Breast epithelium (tissue), 3 donors: ENCODE measurements at regions not wholly inside any gene's neighbourhood (a gene's known extent, or its start where the extent isn't known, plus 50 kb on each side); places are given as distances from the start of the nearest gene placed in this dataset.

ENCODE experiments used
- POLR2AphosphoS5 ChIP-seq, 3 donors: sonication (generic); formaldehyde crosslinking; IDR thresholded peaks; one replicate each; pipeline ENCODE4 v1.6.1; 2017; ENCODE audit warnings: antibody characterized with exemption in 3 of 3
- TF ChIP-seq, protein P1 (sequence below), 3 donors: fragments of 450-650 bp; IDR thresholded peaks; one replicate each; pipeline ENCODE4 v1.5.1; 2016 to 2017; ENCODE audit warnings: antibody characterized with exemption in 3 of 3, mild to moderate bottlenecking in 3 of 3, moderate library complexity in 3 of 3

DNA sequence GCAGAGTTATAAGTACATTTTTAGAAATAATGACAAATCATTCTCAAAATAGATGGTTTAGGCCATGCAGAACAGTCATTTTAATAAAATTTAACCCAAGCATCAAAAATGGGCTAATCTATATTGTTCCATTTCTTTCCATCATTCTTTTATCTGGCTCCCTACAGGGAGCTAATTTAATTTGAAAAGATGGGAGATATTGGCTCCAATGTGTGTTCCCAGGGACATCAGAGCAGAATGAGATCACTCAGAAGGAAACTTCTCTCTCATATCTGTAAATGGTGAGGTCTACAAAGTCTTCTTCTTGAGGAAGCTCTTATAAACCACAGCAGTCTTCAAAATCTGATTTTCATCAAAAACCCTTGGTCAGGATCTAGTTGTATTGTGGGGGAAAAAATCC, 119.4 kb upstream of the RAB6C start:
- TF ChIP-seq, protein P1, sequence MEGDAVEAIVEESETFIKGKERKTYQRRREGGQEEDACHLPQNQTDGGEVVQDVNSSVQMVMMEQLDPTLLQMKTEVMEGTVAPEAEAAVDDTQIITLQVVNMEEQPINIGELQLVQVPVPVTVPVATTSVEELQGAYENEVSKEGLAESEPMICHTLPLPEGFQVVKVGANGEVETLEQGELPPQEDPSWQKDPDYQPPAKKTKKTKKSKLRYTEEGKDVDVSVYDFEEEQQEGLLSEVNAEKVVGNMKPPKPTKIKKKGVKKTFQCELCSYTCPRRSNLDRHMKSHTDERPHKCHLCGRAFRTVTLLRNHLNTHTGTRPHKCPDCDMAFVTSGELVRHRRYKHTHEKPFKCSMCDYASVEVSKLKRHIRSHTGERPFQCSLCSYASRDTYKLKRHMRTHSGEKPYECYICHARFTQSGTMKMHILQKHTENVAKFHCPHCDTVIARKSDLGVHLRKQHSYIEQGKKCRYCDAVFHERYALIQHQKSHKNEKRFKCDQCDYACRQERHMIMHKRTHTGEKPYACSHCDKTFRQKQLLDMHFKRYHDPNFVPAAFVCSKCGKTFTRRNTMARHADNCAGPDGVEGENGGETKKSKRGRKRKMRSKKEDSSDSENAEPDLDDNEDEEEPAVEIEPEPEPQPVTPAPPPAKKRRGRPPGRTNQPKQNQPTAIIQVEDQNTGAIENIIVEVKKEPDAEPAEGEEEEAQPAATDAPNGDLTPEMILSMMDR (IDR thresholded peaks at IDR 0.05) = no peak
- no peak for TF ChIP-seq POLR2AphosphoS5 (IDR thresholded peaks at IDR 0.05)
